ENCODE measurements at regions not wholly inside any gene's neighbourhood (a gene's known extent, or its start where the extent isn't known, plus 50 kb on each side); places are given as distances from the start of the nearest gene placed in this dataset.
"Not testable (repeated sequence)": the region's sequence is repeated elsewhere in the genome, so short reads cannot be mapped to it uniquely, and the experiment has no call there.

- H3K9me3 ChIP-seq (ENCODE audit: control insufficient read depth in 4 of 4, insufficient read depth in 3 of 4, low read length in 3 of 4): no peaks in the 10 kb centered on the region
- no peaks in the 10 kb centered on the region for H3K27me3 ChIP-seq (ENCODE audit: control insufficient read depth in 3 of 3, insufficient read depth in 3 of 3, low read length in 2 of 3)
- no peak overlapping the region for H3K27ac ChIP-seq (ENCODE audit: low read depth in 1 of 2, low read length in 1 of 2)
- WGBS, 2 donors: 64 to 66% methylated on average over 4 of the region's 4 CpGs
- no peak for TF ChIP-seq CTCF (IDR thresholded peaks at IDR 0.05; ENCODE audit: control extremely low read depth, extremely low read depth)
- DNase-seq (peak in 1 of 3 donors; percentile 11), ATAC-seq (ENCODE audit: insufficient read depth, low FRiP score) (no peak)
- H3K4me3 ChIP-seq: no peak overlapping the region
- no peak overlapping the region for H3K9ac ChIP-seq (ENCODE audit: insufficient read depth in 1 of 2, low read length in 2 of 2)
- H3K4me1 ChIP-seq (ENCODE audit: control insufficient read depth in 5 of 5, insufficient read depth in 5 of 5, low read length in 5 of 5): no peaks in the 10 kb centered on the region
- no peaks in the 10 kb centered on the region for H3K36me3 ChIP-seq (ENCODE audit: control insufficient read depth in 4 of 4, insufficient read depth in 4 of 4, low read length in 4 of 4)
Measured at GRCh38 chr5:98341038-98342032, 432.1 kb upstream of the RGMB start.

- not testable (repeated sequence) for H3K9me3 ChIP-seq (ENCODE audit: control insufficient read depth in 4 of 4, insufficient read depth in 3 of 4, low read length in 3 of 4); DNase-seq; ATAC-seq (ENCODE audit: insufficient read depth, low FRiP score); H3K27me3 ChIP-seq (ENCODE audit: control insufficient read depth in 3 of 3, insufficient read depth in 3 of 3, low read length in 2 of 3); H3K36me3 ChIP-seq (ENCODE audit: control insufficient read depth in 4 of 4, insufficient read depth in 4 of 4, low read length in 4 of 4); H3K27ac ChIP-seq (ENCODE audit: low read depth in 1 of 2, low read length in 1 of 2); H3K4me3 ChIP-seq; H3K9ac ChIP-seq (ENCODE audit: insufficient read depth in 1 of 2, low read length in 2 of 2); H3K4me1 ChIP-seq (ENCODE audit: control insufficient read depth in 5 of 5, insufficient read depth in 5 of 5, low read length in 5 of 5)
- 92 to 95% methylated on average over 20 to 22 of the region's 22 CpGs for WGBS, 2 donors
Measured at GRCh38 chr5:98342958-98343660, 430.4 kb upstream of the RGMB start.

- no peaks in the 10 kb centered on the region for H3K36me3 ChIP-seq (ENCODE audit: control insufficient read depth in 4 of 4, insufficient read depth in 4 of 4, low read length in 4 of 4)
- H3K27ac ChIP-seq (ENCODE audit: low read depth in 1 of 2, low read length in 1 of 2): no peak overlapping the region
- H3K9ac ChIP-seq (ENCODE audit: insufficient read depth in 1 of 2, low read length in 2 of 2): no peak overlapping the region
- no peak for TF ChIP-seq CTCF (IDR thresholded peaks at IDR 0.05; ENCODE audit: control extremely low read depth, extremely low read depth)
- H3K4me1 ChIP-seq (ENCODE audit: control insufficient read depth in 5 of 5, insufficient read depth in 5 of 5, low read length in 5 of 5): no peaks in the 10 kb centered on the region
- no peak overlapping the region for H3K4me3 ChIP-seq
- DNase-seq (no peak), ATAC-seq (ENCODE audit: insufficient read depth, low FRiP score) (no peak)
- peaks cover 0 to 5% (median 2%) of the 10 kb centered on the region in 4 donors for H3K9me3 ChIP-seq (ENCODE audit: control insufficient read depth in 4 of 4, insufficient read depth in 3 of 4, low read length in 3 of 4)
- no peaks in the 10 kb centered on the region for H3K27me3 ChIP-seq (ENCODE audit: control insufficient read depth in 3 of 3, insufficient read depth in 3 of 3, low read length in 2 of 3)
- WGBS, 2 donors: 80 to 89% methylated on average over 6 of the region's 6 CpGs
Measured at GRCh38 chr5:98349251-98349989, 424.0 kb upstream of the RGMB start.

Data from lung (tissue), 11 donors.